ENCODE measurements at regions not wholly inside any gene's neighbourhood (a gene's known extent, or its start where the extent isn't known, plus 50 kb on each side); places are given as distances from the start of the nearest gene placed in this dataset.

DNA sequence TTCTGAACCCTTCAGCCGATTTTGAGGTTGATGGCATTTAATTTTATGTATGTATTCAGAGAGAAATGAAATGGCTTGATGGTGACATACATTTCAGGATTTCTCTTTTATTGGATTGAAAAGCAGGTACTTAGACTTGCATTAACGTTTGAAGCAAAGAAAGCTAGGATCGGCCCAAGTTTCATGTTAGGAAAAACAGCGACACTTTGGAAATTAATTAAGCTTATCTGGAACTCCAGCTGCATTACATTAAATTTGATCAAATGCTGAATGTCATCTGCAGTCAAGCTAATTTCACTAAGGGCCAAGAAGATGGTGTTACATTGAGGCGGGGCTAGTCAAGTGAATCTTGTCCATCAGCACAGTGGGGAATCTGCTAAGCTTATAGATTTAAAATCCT lies 441.8 kb downstream of the IRS1 start:
- TF ChIP-seq, protein P1, sequence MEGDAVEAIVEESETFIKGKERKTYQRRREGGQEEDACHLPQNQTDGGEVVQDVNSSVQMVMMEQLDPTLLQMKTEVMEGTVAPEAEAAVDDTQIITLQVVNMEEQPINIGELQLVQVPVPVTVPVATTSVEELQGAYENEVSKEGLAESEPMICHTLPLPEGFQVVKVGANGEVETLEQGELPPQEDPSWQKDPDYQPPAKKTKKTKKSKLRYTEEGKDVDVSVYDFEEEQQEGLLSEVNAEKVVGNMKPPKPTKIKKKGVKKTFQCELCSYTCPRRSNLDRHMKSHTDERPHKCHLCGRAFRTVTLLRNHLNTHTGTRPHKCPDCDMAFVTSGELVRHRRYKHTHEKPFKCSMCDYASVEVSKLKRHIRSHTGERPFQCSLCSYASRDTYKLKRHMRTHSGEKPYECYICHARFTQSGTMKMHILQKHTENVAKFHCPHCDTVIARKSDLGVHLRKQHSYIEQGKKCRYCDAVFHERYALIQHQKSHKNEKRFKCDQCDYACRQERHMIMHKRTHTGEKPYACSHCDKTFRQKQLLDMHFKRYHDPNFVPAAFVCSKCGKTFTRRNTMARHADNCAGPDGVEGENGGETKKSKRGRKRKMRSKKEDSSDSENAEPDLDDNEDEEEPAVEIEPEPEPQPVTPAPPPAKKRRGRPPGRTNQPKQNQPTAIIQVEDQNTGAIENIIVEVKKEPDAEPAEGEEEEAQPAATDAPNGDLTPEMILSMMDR (IDR thresholded peaks at IDR 0.05; ENCODE audit: insufficient read depth, low read length): no peak
- no peak for TF ChIP-seq POLR2AphosphoS5 (IDR thresholded peaks at IDR 0.05; ENCODE audit: low read depth)
- TF ChIP-seq, protein P2, sequence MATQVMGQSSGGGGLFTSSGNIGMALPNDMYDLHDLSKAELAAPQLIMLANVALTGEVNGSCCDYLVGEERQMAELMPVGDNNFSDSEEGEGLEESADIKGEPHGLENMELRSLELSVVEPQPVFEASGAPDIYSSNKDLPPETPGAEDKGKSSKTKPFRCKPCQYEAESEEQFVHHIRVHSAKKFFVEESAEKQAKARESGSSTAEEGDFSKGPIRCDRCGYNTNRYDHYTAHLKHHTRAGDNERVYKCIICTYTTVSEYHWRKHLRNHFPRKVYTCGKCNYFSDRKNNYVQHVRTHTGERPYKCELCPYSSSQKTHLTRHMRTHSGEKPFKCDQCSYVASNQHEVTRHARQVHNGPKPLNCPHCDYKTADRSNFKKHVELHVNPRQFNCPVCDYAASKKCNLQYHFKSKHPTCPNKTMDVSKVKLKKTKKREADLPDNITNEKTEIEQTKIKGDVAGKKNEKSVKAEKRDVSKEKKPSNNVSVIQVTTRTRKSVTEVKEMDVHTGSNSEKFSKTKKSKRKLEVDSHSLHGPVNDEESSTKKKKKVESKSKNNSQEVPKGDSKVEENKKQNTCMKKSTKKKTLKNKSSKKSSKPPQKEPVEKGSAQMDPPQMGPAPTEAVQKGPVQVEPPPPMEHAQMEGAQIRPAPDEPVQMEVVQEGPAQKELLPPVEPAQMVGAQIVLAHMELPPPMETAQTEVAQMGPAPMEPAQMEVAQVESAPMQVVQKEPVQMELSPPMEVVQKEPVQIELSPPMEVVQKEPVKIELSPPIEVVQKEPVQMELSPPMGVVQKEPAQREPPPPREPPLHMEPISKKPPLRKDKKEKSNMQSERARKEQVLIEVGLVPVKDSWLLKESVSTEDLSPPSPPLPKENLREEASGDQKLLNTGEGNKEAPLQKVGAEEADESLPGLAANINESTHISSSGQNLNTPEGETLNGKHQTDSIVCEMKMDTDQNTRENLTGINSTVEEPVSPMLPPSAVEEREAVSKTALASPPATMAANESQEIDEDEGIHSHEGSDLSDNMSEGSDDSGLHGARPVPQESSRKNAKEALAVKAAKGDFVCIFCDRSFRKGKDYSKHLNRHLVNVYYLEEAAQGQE (IDR thresholded peaks at IDR 0.05; ENCODE audit: insufficient replicate concordance, low read depth): no peak
